Panc1 (cell line): ENCODE measurements at regions not wholly inside any gene's neighbourhood (a gene's known extent, or its start where the extent isn't known, plus 50 kb on each side); places are given as distances from the start of the nearest gene placed in this dataset.

Experiments used
- ATAC-seq: fragments of 200-7000 bp; cut with Tn5 transposase; 2 replicates; pipeline ENCODE4 v1.9.1; 2020; ENCODE audit warnings: mild to moderate bottlenecking, moderate library complexity
- BruUV-seq: library from RNA; stranded (reverse); fragments of 400-500 nt; replicated peaks from 2 replicates; lab custom pipeline; 2021; lab: Mats Ljungman, UMichigan
- CTCF ChIA-PET: fragments of 300-600 bp; sonication (Branson Sonifier 250); formaldehyde crosslinking; loops from one replicate; lab custom pipeline; 2022; ENCODE audit warnings: antibody characterized with exemption; lab: Charles Lee
- POLR2A ChIA-PET: fragments of 300-600 bp; sonication (Branson Sonifier 250); formaldehyde crosslinking; loops from one replicate; lab custom pipeline; 2022; ENCODE audit warnings: antibody characterized with exemption; lab: Charles Lee
- DNase-seq: peaks from one replicate; pipeline ENCODE4 v3.0.0-alpha.2; 2010; ENCODE audit warnings: low read depth, low spot score
- H3K27ac ChIP-seq: 2 replicates; pipeline ENCODE4 v1.5.1; 2011; ENCODE audit warnings: mild to moderate bottlenecking, low read length, inconsistent platforms
- H3K27me3 ChIP-seq: fragments of 200-500 bp; sonication (Bioruptor generic); 2 replicates; pipeline ENCODE4 v1.6.0; 2014; ENCODE audit warnings: low read length, inconsistent platforms; ENCODE audit not compliant: control insufficient read depth, insufficient read depth
- H3K36me3 ChIP-seq: fragments of 200-500 bp; sonication (Bioruptor generic); 2 replicates; pipeline ENCODE4 v1.5.1; 2014; ENCODE audit warnings: inconsistent platforms, mild to moderate bottlenecking, low read length, moderate library complexity; ENCODE audit not compliant: control insufficient read depth, insufficient read depth
- H3K4me1 ChIP-seq: 2 replicates; pipeline ENCODE4 v1.5.1; 2011; ENCODE audit warnings: inconsistent platforms, mild to moderate bottlenecking, low read length, moderate library complexity; ENCODE audit not compliant: control insufficient read depth, insufficient read depth
- H3K4me3 ChIP-seq, 2 experiments: 2 replicates each; pipeline ENCODE4 v1.5.1; 2011 to 2012; ENCODE audit warnings: low read depth in 2 of 2, low read length in 2 of 2, mild to moderate bottlenecking in 2 of 2, inconsistent platforms in 1 of 2, moderate library complexity in 1 of 2
- H3K9me3 ChIP-seq: fragments of 200-500 bp; sonication (Bioruptor generic); 2 replicates; pipeline ENCODE4 v1.5.1; 2014; ENCODE audit warnings: low read depth, mild to moderate bottlenecking, inconsistent platforms, low read length, moderate library complexity; ENCODE audit not compliant: control insufficient read depth, insufficient read depth
- POLR2AphosphoS5 ChIP-seq: IDR thresholded peaks from 2 replicates; pipeline ENCODE4 v1.6.1; 2012; ENCODE audit warnings: mild to moderate bottlenecking, low read depth, low read length, moderate library complexity
- SIN3A ChIP-seq: IDR thresholded peaks from 2 replicates; pipeline ENCODE4 v1.6.1; 2012; ENCODE audit warnings: low read depth, mild to moderate bottlenecking, low read length, moderate library complexity, borderline replicate concordance; ENCODE audit not compliant: insufficient read depth
- TCF7L2 ChIP-seq: IDR thresholded peaks from 2 replicates; pipeline ENCODE4 v1.6.1; 2011; ENCODE audit warnings: mild to moderate bottlenecking, low read depth, low read length, inconsistent platforms
- in situ Hi-C: cut with HindIII; loops from 2 replicates; pipeline ENCODE4 v1.10.0; 2016; ENCODE audit warnings: low sequenced_read_pairs, low pct_unique_long_range_greater_than_20kb
- intact Hi-C: fragments of 100-400 bp; cut with micrococcal nuclease; formaldehyde crosslinking; loops from one replicate; pipeline ENCODE4 v1.10.0; 2022; ENCODE audit not compliant: unreplicated experiment
- TF ChIP-seq, protein P1 (sequence below), 2 experiments: IDR thresholded peaks; 2 replicates each; pipeline ENCODE4 v1.6.1; 2011 to 2012; ENCODE audit warnings: low read depth in 2 of 2, control low read depth in 1 of 2, low read length in 1 of 2, mild to moderate bottlenecking in 1 of 2, moderate library complexity in 1 of 2; ENCODE audit not compliant: insufficient read depth in 1 of 2
- TF ChIP-seq, protein P2 (sequence below): fragments of 450-650 bp; IDR thresholded peaks from 2 replicates; pipeline ENCODE4 v1.5.1; 2017; ENCODE audit warnings: mild to moderate bottlenecking

DNA sequence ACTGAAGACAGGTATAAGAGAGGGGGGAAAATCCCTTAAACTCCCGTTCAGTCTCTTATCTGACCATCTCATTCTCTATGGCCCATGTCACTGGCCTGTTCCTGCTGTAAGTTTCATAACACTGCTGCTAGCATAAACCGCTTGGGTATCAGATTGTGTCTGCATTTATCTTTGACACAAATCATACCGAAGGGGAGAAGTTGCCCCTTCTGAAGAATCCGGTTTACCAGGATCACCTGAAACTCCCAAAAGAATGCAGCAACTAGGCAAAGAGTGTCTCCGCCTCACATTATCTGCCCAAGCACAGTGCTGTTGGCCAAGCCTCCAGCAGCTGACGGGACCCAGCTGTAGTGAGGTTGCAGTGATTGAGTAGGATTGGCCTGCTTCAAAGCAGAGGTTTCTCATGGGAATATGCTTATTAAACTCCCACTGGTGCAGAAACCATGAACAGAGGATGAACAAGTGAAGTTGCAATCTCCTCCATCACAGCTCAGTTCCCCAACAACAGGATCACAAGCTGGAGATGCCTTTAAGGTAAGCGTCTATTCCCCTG, 71.3 kb upstream of the PUDP start:
- ATAC-seq (no peak), DNase-seq (no peak)
- intact Hi-C loops: no loop called here
- no peak overlapping the region for H3K4me3 ChIP-seq
- H3K27me3 ChIP-seq: no peaks in the 10 kb centered on the region
- H3K9me3 ChIP-seq: no peaks in the 10 kb centered on the region
- POLR2A ChIA-PET: no interaction called here
- CTCF ChIA-PET: no interaction called here
- H3K4me1 ChIP-seq: no peaks in the 10 kb centered on the region
- TF ChIP-seq SIN3A: no peak
- TF ChIP-seq, protein P1, sequence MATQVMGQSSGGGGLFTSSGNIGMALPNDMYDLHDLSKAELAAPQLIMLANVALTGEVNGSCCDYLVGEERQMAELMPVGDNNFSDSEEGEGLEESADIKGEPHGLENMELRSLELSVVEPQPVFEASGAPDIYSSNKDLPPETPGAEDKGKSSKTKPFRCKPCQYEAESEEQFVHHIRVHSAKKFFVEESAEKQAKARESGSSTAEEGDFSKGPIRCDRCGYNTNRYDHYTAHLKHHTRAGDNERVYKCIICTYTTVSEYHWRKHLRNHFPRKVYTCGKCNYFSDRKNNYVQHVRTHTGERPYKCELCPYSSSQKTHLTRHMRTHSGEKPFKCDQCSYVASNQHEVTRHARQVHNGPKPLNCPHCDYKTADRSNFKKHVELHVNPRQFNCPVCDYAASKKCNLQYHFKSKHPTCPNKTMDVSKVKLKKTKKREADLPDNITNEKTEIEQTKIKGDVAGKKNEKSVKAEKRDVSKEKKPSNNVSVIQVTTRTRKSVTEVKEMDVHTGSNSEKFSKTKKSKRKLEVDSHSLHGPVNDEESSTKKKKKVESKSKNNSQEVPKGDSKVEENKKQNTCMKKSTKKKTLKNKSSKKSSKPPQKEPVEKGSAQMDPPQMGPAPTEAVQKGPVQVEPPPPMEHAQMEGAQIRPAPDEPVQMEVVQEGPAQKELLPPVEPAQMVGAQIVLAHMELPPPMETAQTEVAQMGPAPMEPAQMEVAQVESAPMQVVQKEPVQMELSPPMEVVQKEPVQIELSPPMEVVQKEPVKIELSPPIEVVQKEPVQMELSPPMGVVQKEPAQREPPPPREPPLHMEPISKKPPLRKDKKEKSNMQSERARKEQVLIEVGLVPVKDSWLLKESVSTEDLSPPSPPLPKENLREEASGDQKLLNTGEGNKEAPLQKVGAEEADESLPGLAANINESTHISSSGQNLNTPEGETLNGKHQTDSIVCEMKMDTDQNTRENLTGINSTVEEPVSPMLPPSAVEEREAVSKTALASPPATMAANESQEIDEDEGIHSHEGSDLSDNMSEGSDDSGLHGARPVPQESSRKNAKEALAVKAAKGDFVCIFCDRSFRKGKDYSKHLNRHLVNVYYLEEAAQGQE (IDR thresholded peaks at IDR 0.05; ENCODE audit: insufficient read depth in 1 of 2, low read depth in 2 of 2, low read length in 1 of 2): no peak
- TF ChIP-seq, protein P2, sequence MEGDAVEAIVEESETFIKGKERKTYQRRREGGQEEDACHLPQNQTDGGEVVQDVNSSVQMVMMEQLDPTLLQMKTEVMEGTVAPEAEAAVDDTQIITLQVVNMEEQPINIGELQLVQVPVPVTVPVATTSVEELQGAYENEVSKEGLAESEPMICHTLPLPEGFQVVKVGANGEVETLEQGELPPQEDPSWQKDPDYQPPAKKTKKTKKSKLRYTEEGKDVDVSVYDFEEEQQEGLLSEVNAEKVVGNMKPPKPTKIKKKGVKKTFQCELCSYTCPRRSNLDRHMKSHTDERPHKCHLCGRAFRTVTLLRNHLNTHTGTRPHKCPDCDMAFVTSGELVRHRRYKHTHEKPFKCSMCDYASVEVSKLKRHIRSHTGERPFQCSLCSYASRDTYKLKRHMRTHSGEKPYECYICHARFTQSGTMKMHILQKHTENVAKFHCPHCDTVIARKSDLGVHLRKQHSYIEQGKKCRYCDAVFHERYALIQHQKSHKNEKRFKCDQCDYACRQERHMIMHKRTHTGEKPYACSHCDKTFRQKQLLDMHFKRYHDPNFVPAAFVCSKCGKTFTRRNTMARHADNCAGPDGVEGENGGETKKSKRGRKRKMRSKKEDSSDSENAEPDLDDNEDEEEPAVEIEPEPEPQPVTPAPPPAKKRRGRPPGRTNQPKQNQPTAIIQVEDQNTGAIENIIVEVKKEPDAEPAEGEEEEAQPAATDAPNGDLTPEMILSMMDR: no peak
- TF ChIP-seq POLR2AphosphoS5: no peak
- TF ChIP-seq TCF7L2: no peak
- in situ Hi-C loops: no loop called here
- no peak overlapping the region for H3K27ac ChIP-seq
- BruUV-seq: no TSS peak
- no peaks in the 10 kb centered on the region for H3K36me3 ChIP-seq

DNA sequence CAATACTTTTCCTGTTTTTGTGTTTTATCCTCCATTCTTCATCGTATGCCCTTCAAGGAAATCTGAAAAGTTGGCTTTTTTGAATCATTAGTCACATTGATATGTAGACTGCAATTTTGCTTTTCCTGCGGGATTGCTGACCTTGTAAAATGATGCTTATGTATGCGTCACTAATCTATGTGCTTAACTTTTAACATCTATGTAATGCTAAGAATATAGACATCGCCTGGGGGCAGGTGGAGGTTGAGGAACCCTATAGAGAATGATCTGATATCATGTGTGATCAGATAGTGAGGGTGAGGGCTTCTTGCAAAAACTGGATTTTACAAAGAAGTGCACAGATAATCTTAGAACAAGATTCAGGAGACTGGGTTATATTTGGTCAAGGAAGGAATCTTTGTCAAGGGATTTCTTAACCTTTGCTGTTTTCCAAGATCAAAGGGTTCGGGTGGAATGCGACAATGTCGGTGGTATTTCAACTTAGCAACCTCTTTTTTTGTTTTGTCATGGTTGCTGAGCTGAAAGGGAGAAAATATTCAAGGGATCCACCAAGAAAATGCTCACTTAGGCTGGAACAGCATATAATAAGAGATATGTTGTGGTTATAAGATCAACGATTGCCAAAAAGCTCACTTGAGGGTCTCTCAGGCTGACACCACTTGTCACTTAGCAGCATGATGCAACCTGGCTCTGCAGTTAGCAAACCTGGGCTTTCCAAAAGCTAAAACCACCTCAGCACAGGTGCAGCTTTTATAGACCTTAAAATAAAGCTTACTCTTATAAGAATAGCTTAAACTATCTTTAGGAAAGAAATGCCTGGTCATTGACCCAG, 70.6 kb upstream of the PUDP start:
- Histone ChIP-seq H3K9me3 (no peaks in the 10 kb centered on the region), H3K36me3 (no peaks in the 10 kb centered on the region), H3K27ac (no peak overlapping the region), H3K4me3 (no peak overlapping the region), H3K27me3 (no peaks in the 10 kb centered on the region), H3K4me1 (no peaks in the 10 kb centered on the region)
- in situ Hi-C loops: no loop called here
- ChIA-PET POLR2A (no interaction called here), CTCF (no interaction called here)
- ATAC-seq: no peak
- no TSS peak for BruUV-seq
- intact Hi-C loops: no loop called here
- no peak for DNase-seq
- TF ChIP-seq, protein P1 (IDR thresholded peaks at IDR 0.05; ENCODE audit: insufficient read depth in 1 of 2, low read depth in 2 of 2, low read length in 1 of 2): no peak
- no peak for TF ChIP-seq TCF7L2
- no peak for TF ChIP-seq POLR2AphosphoS5
- TF ChIP-seq, protein P2: no peak
- TF ChIP-seq SIN3A: no peak
